Ovary (tissue), 3 donors: ENCODE measurements at regions not wholly inside any gene's neighbourhood (a gene's known extent, or its start where the extent isn't known, plus 50 kb on each side); places are given as distances from the start of the nearest gene placed in this dataset.

Source experiments
- CTCF ChIP-seq, 3 donors: fragments of 450-650 bp in 2 of 3; fragments of 200-600 bp in 1 of 3; IDR thresholded peaks; one replicate each; pipeline versions ENCODE4 v1.5.1 to v1.8.0; 2016 to 2022; ENCODE audit warnings: antibody characterized with exemption in 3 of 3, mild to moderate bottlenecking in 1 of 3
- POLR2A ChIP-seq: fragments of 450-650 bp; IDR thresholded peaks from one replicate; pipeline ENCODE4 v1.6.1; 2017; ENCODE audit warnings: antibody characterized with exemption, mild to moderate bottlenecking, moderate library complexity
- donor health status: DM: no; HTN: no; CAD: no.

DNA sequence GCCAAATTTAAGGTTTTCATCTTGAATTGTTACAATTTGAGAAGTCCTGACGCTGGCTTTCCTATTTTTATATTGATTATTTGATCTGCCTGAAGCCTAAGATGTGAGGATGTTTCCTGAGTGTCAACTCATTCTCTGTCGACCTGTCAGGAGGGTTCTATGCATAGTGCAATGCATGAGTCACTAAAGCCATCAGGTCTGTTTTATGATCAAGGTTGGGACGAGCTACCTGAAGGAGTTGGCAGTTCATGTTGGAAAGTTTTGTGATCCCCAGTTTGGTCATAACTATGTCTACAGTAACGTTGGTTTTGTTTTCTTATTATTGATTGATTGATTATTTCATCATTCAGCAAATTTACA lies 71.2 kb downstream of the NABP1 start:
- TF ChIP-seq POLR2A (no peak), CTCF (IDR thresholded peaks at IDR 0.05) (no peak)
